HFFc6 (cell line): ENCODE measurements at regions not wholly inside any gene's neighbourhood (a gene's known extent, or its start where the extent isn't known, plus 50 kb on each side); places are given as distances from the start of the nearest gene placed in this dataset.

Source experiments
- DNase-seq: peaks from one replicate; pipeline ENCODE4 v3.0.0-alpha.2; 2018
- H3K27ac Mint-ChIP-seq: 2 replicates; pipeline ENCODE4 v1.8.0; 2020; ENCODE audit warnings: mild to moderate bottlenecking, mixed read lengths
- H3K27me3 Mint-ChIP-seq: 2 replicates; pipeline ENCODE4 v1.8.0; 2021; ENCODE audit warnings: mild to moderate bottlenecking, moderate library complexity, mixed read lengths; ENCODE audit not compliant: insufficient read depth
- H3K36me3 Mint-ChIP-seq: 2 replicates; pipeline ENCODE4 v1.8.0; 2021; ENCODE audit warnings: low read depth, mixed read lengths
- H3K4me1 Mint-ChIP-seq: 2 replicates; pipeline ENCODE4 v1.8.0; 2020; ENCODE audit warnings: low read depth, mixed read lengths
- H3K4me3 Mint-ChIP-seq: 2 replicates; pipeline ENCODE4 v1.8.0; 2020; ENCODE audit warnings: mild to moderate bottlenecking, moderate library complexity, mixed read lengths
- H3K9me3 Mint-ChIP-seq: 2 replicates; pipeline ENCODE4 v1.8.0; 2020; ENCODE audit warnings: mild to moderate bottlenecking, mixed read lengths
- CTCF ChIP-seq: fragments of 200-600 bp; sonication (generic); IDR thresholded peaks from 2 replicates; pipeline ENCODE4 v1.5.0; 2021; ENCODE audit warnings: antibody characterized with exemption, mild to moderate bottlenecking

DNA sequence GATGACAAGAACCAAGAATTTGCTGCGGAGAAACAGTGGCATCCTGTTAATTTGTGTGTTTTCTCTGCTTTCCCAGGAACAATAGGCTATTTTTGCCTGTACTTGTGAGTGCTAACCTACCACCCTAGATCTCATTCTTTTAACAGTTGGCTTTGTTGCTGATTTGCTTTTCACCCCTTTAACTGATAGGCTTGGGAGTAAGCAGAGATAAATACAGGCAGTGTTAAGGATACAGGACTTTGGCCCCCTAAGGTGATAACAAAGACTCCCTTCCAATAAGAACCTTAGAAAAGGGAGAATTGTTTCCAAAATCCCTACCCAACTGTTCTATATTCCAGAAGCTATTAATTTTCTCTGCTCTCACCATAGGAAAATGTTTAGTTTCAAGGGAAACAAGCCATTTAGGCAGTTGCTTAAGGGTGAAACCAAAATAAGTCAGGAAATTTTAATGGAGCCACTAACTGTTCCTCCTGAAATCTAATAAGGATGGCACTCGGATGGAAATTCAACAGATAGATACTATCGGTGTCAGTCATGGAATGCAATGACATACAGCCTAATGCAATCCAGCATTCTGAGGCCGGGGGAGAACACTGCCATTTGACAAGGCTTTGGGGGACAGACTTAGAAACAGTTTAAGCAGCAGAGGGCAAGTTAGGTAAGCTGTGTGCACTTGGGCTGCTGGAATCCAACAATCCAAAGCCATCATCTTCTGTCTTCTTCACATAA, 238.8 kb downstream of the RNF152 start:
- Mint-ChIP-seq H3K27me3 (peaks cover 1% of the 10 kb centered on the region; the same call in 1 of the 2 replicates), H3K4me1 (peaks cover 4% of the 10 kb centered on the region)

DNA sequence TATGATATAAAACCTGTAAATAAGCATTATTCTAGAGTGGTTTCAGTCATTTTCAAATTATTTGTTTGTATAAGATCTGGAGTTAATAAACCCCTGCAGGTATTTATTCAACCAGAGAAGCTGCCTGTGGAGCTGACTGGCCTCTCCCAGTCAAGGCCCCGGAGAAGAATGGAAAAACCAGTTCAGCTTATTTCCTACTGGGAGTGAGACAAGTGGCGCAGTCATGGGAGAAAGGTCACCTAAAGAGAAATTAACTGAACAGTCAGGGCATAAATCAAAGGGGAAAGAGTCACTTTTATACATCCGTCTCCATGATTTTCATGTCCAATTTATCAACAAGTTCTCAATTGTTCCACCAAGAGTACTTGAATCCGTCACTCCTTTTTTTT, 240.9 kb downstream of the RNF152 start:
- H3K4me1 Mint-ChIP-seq = peaks cover 5% of the 10 kb centered on the region
- H3K4me3 Mint-ChIP-seq = no peak overlapping the region
- no peak overlapping the region for H3K27ac Mint-ChIP-seq
- H3K36me3 Mint-ChIP-seq = no peaks in the 10 kb centered on the region
- H3K27me3 Mint-ChIP-seq = peaks cover 1% of the 10 kb centered on the region; the same call in 1 of the 2 replicates
- DNase-seq = no peak
- no peaks in the 10 kb centered on the region for H3K9me3 Mint-ChIP-seq
- TF ChIP-seq CTCF = no peak

More for the DNA sequence above, 238.8 kb downstream of the RNF152 start:
- no peaks in the 10 kb centered on the region for H3K9me3 Mint-ChIP-seq
- H3K4me3 Mint-ChIP-seq = no peak overlapping the region
- DNase-seq = no peak
- H3K36me3 Mint-ChIP-seq = no peaks in the 10 kb centered on the region
- TF ChIP-seq CTCF = no peak
- no peak overlapping the region for H3K27ac Mint-ChIP-seq

- no peak for DNase-seq
- no peak for TF ChIP-seq CTCF
- Mint-ChIP-seq H3K4me1 (peaks cover 5% of the 10 kb centered on the region), H3K36me3 (no peaks in the 10 kb centered on the region), H3K4me3 (no peak overlapping the region), H3K27me3 (peaks cover 1% of the 10 kb centered on the region), H3K9me3 (no peaks in the 10 kb centered on the region), H3K27ac (no peak overlapping the region)
Observed at GRCh38 chr18:61651145-61651879, 241.5 kb downstream of the RNF152 start.

GRCh38 chr18:61643884-61644647, 248.7 kb downstream of the RNF152 start:
- DNase-seq = no peak
- Mint-ChIP-seq H3K9me3 (no peaks in the 10 kb centered on the region), H3K36me3 (no peaks in the 10 kb centered on the region), H3K27me3 (no peaks in the 10 kb centered on the region; the same call in 1 of the 2 replicates), H3K4me1 (peaks cover 11% of the 10 kb centered on the region), H3K27ac (no peak overlapping the region), H3K4me3 (no peak overlapping the region)
- no peak for TF ChIP-seq CTCF

DNA sequence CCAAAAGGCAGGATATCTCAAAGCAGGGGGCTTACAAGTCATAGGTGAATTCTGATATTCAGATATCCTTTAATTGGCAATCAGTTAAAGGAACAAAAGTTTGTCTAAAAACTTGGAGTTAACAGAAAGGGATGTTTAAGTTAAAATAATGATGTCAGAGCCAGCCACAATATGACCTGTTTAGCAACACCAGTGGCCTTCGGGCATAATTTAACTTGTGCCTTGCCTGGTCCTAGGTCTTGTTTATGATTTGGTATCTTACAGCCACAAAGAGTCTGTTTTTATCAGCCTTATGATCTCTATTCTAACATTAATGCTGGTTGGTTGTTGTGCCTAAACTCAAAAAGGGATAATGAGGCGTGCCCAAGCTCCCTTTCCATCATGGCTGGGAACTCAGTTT, 252.9 kb downstream of the RNF152 start:
- Mint-ChIP-seq H3K4me3 (no peak overlapping the region), H3K36me3 (no peaks in the 10 kb centered on the region), H3K4me1 (peaks cover 20% of the 10 kb centered on the region)

More for the DNA sequence above, 252.9 kb downstream of the RNF152 start:
- Mint-ChIP-seq H3K27me3 (no peaks in the 10 kb centered on the region), H3K27ac (no peak overlapping the region; the same call in 1 of the 2 replicates), H3K9me3 (no peaks in the 10 kb centered on the region)
- no peak for TF ChIP-seq CTCF
- no peak for DNase-seq
